Tibial nerve (tissue), 4 donors: ENCODE measurements at regions not wholly inside any gene's neighbourhood (a gene's known extent, or its start where the extent isn't known, plus 50 kb on each side); places are given as distances from the start of the nearest gene placed in this dataset.
A peak's percentile ranks its signal among the peaks of the same experiment; 100 is the strongest.

Experiments used
- DNase-seq, 2 donors: peaks; one replicate each; pipeline ENCODE4 v3.0.0-alpha.2; 2019; ENCODE audit warnings: low spot score in 2 of 2
- H3K27ac ChIP-seq, 4 donors: fragments of 200-600 bp; sonication (generic) in 3 of 4; one replicate each; pipeline ENCODE4 v1.5.1; 2017 to 2019; ENCODE audit warnings: mild to moderate bottlenecking in 1 of 4
- H3K27me3 ChIP-seq, 2 donors: fragments of 200-600 bp; sonication (generic) in 1 of 2; one replicate each; pipeline versions ENCODE4 v1.5.1 to v1.6.0; 2017 to 2019
- H3K36me3 ChIP-seq, 3 donors: fragments of 200-600 bp; sonication (generic); one replicate each; pipeline ENCODE4 v1.5.1; 2018 to 2019
- H3K4me1 ChIP-seq, 4 donors: fragments of 200-600 bp; sonication (generic) in 3 of 4; one replicate each; pipeline ENCODE4 v1.5.1; 2017 to 2019
- H3K4me3 ChIP-seq, 4 donors: fragments of 200-600 bp; sonication (generic) in 3 of 4; one replicate each; pipeline ENCODE4 v1.5.1; 2017 to 2019; ENCODE audit warnings: mild to moderate bottlenecking in 1 of 4, moderate library complexity in 1 of 4
- H3K9me3 ChIP-seq, 4 donors: fragments of 200-600 bp; sonication (generic) in 3 of 4; one replicate each; pipeline ENCODE4 v1.5.1; 2017 to 2019
- EP300 ChIP-seq, 2 donors: sonication (generic); formaldehyde crosslinking; IDR thresholded peaks; one replicate each; pipeline ENCODE4 v1.6.1; 2017; ENCODE audit warnings: antibody characterized with exemption in 2 of 2, mild to moderate bottlenecking in 1 of 2
- POLR2A ChIP-seq, 2 donors: fragments of 450-650 bp; IDR thresholded peaks; one replicate each; pipeline ENCODE4 v1.6.1; 2017; ENCODE audit warnings: antibody characterized with exemption in 2 of 2, mild to moderate bottlenecking in 2 of 2, moderate library complexity in 2 of 2
- WGBS, 2 donors: methylation state at CpG; one replicate each; pipeline ENCODE4 v1.1.5; 2018; 5-methylcytosine and 5-hydroxymethylcytosine counted together
- TF ChIP-seq, protein P1 (sequence below), 5 experiments: fragments of 200-600 bp in 3 of 5; fragments of 450-650 bp in 2 of 5; sonication (generic) in 3 of 5; IDR thresholded peaks; one replicate each; pipeline ENCODE4 v1.5.1; 2016 to 2019; ENCODE audit warnings: antibody characterized with exemption in 5 of 5, mild to moderate bottlenecking in 3 of 5, moderate library complexity in 2 of 5

DNA sequence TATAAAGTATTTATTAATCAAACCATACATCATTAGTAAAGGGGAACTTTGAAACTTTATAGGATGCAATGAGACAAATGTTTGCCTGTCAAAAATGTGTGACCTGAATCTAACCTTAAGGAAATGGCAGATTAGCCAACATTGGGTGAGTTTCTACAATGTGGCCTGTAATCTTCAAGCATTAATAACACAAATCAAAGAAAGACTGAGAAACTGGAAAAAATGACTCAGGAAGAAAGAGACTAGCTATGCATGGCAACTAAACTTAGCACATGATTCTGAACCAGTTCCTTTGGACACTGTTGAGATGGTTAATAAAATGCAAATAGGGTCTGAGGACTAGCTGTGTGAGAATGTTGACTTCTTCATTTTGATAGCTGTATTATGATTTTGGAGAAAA, 628.6 kb upstream of the ID2 start:
- Histone ChIP-seq H3K4me1 (peaks cover 0 to under 1% (median 0%) of the 10 kb centered on the region in 4 donors), H3K4me3 (no peak overlapping the region), H3K9me3 (peaks cover 0 to 5% (median 0%) of the 10 kb centered on the region in 4 donors), H3K36me3 (no peaks in the 10 kb centered on the region), H3K27me3 (no peaks in the 10 kb centered on the region), H3K27ac (no peak overlapping the region)
- DNase-seq = no peak
- TF ChIP-seq, protein P1, sequence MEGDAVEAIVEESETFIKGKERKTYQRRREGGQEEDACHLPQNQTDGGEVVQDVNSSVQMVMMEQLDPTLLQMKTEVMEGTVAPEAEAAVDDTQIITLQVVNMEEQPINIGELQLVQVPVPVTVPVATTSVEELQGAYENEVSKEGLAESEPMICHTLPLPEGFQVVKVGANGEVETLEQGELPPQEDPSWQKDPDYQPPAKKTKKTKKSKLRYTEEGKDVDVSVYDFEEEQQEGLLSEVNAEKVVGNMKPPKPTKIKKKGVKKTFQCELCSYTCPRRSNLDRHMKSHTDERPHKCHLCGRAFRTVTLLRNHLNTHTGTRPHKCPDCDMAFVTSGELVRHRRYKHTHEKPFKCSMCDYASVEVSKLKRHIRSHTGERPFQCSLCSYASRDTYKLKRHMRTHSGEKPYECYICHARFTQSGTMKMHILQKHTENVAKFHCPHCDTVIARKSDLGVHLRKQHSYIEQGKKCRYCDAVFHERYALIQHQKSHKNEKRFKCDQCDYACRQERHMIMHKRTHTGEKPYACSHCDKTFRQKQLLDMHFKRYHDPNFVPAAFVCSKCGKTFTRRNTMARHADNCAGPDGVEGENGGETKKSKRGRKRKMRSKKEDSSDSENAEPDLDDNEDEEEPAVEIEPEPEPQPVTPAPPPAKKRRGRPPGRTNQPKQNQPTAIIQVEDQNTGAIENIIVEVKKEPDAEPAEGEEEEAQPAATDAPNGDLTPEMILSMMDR (IDR thresholded peaks at IDR 0.05) = no peak
- TF ChIP-seq POLR2A (IDR thresholded peaks at IDR 0.05) = no peak
- TF ChIP-seq EP300 (IDR thresholded peaks at IDR 0.05) = no peak

DNA sequence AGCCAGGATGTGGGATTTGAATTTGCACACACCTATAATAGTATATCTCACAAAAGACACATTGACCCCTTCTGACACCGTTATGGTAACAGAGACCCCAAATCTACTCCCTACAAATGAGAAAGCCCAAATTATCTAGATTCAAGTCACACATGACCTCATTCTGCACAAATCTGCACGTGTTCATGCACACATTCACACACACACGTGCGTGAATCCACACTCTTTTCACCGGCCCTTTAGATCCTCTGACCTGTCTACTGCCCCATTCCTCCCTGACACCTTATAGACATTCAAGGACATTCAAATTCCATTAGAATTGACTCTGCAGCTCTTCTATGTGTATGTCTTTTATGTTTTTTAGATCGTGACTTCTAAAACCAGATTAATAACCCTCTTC, 627.8 kb upstream of the ID2 start:
- no peaks in the 10 kb centered on the region for H3K27me3 ChIP-seq
- peaks cover 0 to 5% (median 0%) of the 10 kb centered on the region in 4 donors for H3K9me3 ChIP-seq
- no peak overlapping the region for H3K27ac ChIP-seq
- peaks cover 0 to 2% (median 0%) of the 10 kb centered on the region in 4 donors for H3K4me1 ChIP-seq
- H3K4me3 ChIP-seq = no peak overlapping the region
- DNase-seq = no peak
- H3K36me3 ChIP-seq = no peaks in the 10 kb centered on the region
- TF ChIP-seq EP300 (IDR thresholded peaks at IDR 0.05) (no peak), POLR2A (IDR thresholded peaks at IDR 0.05) (no peak)
- TF ChIP-seq, protein P1 (IDR thresholded peaks at IDR 0.05) = no peak
- 87 to 90% methylated on average over 6 of the region's 6 CpGs for WGBS, 2 donors

DNA sequence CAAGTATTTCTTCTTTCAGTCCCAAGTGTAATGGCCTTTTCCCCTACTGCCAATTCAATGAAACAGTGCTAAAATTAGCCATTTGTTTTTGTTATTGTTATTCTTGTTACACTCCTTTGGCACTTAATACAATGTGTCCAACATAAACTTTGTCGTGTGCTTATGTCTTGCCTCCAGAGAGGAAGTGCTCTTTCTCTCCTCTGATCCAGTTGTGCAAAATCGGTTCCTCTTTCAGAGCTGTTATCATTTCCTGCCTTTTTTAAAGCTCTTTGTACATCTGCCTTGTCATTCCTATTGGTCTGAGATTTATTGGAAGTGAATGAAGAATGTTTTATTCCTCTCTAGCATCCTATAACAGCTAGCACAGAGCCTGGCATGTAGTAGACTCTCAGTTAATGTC, 623.2 kb upstream of the ID2 start:
- no peak for DNase-seq
- no peaks in the 10 kb centered on the region for H3K36me3 ChIP-seq
- H3K27me3 ChIP-seq = no peaks in the 10 kb centered on the region
- no peak overlapping the region for H3K4me3 ChIP-seq
- peaks cover 0 to 5% (median 0%) of the 10 kb centered on the region in 4 donors for H3K9me3 ChIP-seq
- H3K27ac ChIP-seq = no peak overlapping the region
- WGBS, 2 donors = 11 to 12% methylated on average over 2 of the region's 2 CpGs
- TF ChIP-seq, protein P1 (IDR thresholded peaks at IDR 0.05) = no peak
- peak in 1 of 2 donors; percentile 70 for TF ChIP-seq EP300 (IDR thresholded peaks at IDR 0.05)
- peaks cover 0 to 2% (median 0%) of the 10 kb centered on the region in 4 donors for H3K4me1 ChIP-seq

DNA sequence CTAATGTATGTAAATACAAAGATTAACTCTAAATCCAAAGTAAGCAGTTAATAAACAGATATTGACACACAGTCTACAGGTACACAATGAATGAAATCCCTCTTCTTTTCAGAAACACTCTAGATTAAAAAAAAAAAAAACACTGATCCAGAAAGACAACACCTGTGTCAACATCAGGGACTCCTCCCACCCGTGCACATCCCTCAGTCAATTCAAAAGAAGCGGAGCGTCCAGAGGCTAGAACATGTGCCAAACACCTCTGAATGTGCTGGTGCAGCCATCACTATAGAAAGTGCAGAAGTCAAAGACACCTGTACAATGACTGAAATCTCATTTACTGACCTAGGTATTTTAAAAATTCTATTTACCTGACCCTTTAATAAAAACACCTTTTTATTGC, 622.6 kb upstream of the ID2 start:
- H3K4me3 ChIP-seq = no peak overlapping the region
- TF ChIP-seq POLR2A (IDR thresholded peaks at IDR 0.05) = no peak
- TF ChIP-seq EP300 (IDR thresholded peaks at IDR 0.05) = no peak
- TF ChIP-seq, protein P1 (IDR thresholded peaks at IDR 0.05) = no peak
- WGBS, 2 donors = 67 to 76% methylated on average over 3 of the region's 3 CpGs
- DNase-seq = no peak
- H3K27ac ChIP-seq = no peak overlapping the region
- H3K27me3 ChIP-seq = no peaks in the 10 kb centered on the region
- peaks cover 0 to 5% (median 0%) of the 10 kb centered on the region in 4 donors for H3K9me3 ChIP-seq
- peaks cover 0 to 2% (median 0%) of the 10 kb centered on the region in 4 donors for H3K4me1 ChIP-seq
- H3K36me3 ChIP-seq = no peaks in the 10 kb centered on the region

DNA sequence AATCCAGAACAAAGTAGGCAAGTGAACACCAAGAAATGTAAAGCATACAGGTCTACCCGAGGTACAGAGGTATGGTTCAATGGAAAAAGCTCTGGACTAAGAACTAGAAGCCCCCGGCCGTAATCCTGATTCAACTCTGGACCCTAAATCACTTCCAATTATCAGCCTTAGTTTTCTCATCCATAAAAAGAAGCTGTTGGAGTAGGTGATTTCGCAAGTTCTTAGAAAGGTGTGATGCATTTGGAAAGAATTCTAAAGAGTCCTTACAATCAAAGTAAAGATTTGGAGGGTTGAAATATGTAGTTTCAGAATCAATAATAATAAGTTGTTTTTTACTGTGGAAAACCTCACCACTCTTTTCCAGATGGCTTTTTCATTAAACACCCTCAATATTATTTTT, 622.1 kb upstream of the ID2 start:
- TF ChIP-seq EP300 (IDR thresholded peaks at IDR 0.05) (no peak), POLR2A (IDR thresholded peaks at IDR 0.05) (no peak)
- TF ChIP-seq, protein P1 (IDR thresholded peaks at IDR 0.05) = no peak
- WGBS, 2 donors = 65 to 78% methylated on average over 4 of the region's 4 CpGs
- no peaks in the 10 kb centered on the region for H3K36me3 ChIP-seq
- H3K27ac ChIP-seq = no peak overlapping the region
- H3K27me3 ChIP-seq = no peaks in the 10 kb centered on the region
- DNase-seq = no peak
- H3K4me3 ChIP-seq = no peak overlapping the region
- peaks cover 0 to 2% (median 0%) of the 10 kb centered on the region in 4 donors for H3K4me1 ChIP-seq
- peaks cover 0 to 5% (median 0%) of the 10 kb centered on the region in 4 donors for H3K9me3 ChIP-seq
